ENCODE measurements at regions not wholly inside any gene's neighbourhood (a gene's known extent, or its start where the extent isn't known, plus 50 kb on each side); places are given as distances from the start of the nearest gene placed in this dataset.

DNA sequence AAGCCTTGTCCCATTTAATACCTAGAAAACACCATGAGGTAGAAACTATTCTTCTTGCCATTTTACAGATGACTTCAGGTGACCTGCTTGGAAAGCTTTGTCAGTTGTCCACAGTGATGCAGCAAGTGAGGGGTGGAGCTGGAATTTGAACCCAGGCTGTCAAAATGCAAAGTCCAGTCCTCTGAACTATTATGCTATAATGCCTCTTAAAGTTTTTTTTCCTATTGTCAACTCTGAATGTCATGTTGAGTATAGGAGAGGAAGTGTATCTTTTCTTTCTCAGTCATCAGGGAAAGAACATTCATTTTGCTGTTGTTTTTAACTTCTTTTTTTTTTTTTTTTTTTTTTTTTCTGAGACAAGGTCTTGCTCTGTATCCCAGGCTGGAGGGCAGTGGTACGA, 525.6 kb downstream of the XYLT1 start:
- Histone ChIP-seq H3K4me1 (ENCODE audit: insufficient read depth, low read length) (no peaks in the 10 kb centered on the region), H3K36me3 (ENCODE audit: insufficient read depth, low read length) (no peaks in the 10 kb centered on the region), H3K4me3 (ENCODE audit: insufficient read depth, low read length) (no peak overlapping the region), H3K79me2 (ENCODE audit: insufficient read depth, low read length) (no peaks in the 10 kb centered on the region), H3K27me3 (ENCODE audit: insufficient read depth, low read length) (no peaks in the 10 kb centered on the region), H3K27ac (ENCODE audit: low read depth, low read length) (no peak overlapping the region), H4K20me1 (ENCODE audit: insufficient read depth, low read length) (no peaks in the 10 kb centered on the region), H3K4me2 (ENCODE audit: insufficient read depth, low read length) (no peak overlapping the region), H3K9me3 (ENCODE audit: low read depth, low read length) (no peaks in the 10 kb centered on the region), H2AFZ (ENCODE audit: low read length) (no peak overlapping the region)
- TF ChIP-seq, protein P1, sequence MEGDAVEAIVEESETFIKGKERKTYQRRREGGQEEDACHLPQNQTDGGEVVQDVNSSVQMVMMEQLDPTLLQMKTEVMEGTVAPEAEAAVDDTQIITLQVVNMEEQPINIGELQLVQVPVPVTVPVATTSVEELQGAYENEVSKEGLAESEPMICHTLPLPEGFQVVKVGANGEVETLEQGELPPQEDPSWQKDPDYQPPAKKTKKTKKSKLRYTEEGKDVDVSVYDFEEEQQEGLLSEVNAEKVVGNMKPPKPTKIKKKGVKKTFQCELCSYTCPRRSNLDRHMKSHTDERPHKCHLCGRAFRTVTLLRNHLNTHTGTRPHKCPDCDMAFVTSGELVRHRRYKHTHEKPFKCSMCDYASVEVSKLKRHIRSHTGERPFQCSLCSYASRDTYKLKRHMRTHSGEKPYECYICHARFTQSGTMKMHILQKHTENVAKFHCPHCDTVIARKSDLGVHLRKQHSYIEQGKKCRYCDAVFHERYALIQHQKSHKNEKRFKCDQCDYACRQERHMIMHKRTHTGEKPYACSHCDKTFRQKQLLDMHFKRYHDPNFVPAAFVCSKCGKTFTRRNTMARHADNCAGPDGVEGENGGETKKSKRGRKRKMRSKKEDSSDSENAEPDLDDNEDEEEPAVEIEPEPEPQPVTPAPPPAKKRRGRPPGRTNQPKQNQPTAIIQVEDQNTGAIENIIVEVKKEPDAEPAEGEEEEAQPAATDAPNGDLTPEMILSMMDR (IDR thresholded peaks at IDR 0.05; ENCODE audit: extremely low read depth, low read depth, low read length), result no peak
- no peak for DNase-seq (ENCODE audit: insufficient read length, low spot score, missing footprints)

DNA sequence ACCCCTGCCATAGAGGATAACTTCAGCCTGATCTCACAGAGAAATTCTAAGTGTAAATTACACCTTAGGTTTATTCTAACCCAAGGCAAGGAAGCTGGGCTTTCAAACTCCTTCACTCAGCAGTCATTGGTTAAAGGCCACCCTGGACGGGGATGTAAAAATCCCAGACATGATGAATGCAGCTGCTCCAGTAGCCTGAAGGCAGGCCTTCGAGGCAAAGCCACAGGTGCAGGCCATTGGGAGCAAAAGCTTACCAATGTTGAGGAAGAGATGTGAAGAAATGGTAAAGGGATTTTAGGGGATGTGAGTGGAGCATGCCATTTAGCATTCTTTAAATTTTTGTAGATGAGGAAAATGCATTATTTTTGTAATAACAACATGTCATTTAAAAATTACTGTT, 514.4 kb downstream of the XYLT1 start:
- no peaks in the 10 kb centered on the region for H4K20me1 ChIP-seq (ENCODE audit: insufficient read depth, low read length)
- no peak overlapping the region for H3K4me2 ChIP-seq (ENCODE audit: insufficient read depth, low read length)
- no peaks in the 10 kb centered on the region for H3K4me1 ChIP-seq (ENCODE audit: insufficient read depth, low read length)
- no peaks in the 10 kb centered on the region for H3K79me2 ChIP-seq (ENCODE audit: insufficient read depth, low read length)
- DNase-seq (ENCODE audit: insufficient read length, low spot score, missing footprints), result no peak
- H3K4me3 ChIP-seq (ENCODE audit: insufficient read depth, low read length), result no peak overlapping the region
- no peaks in the 10 kb centered on the region for H3K36me3 ChIP-seq (ENCODE audit: insufficient read depth, low read length)
- no peaks in the 10 kb centered on the region for H3K9me3 ChIP-seq (ENCODE audit: low read depth, low read length)
- TF ChIP-seq, protein P1 (IDR thresholded peaks at IDR 0.05; ENCODE audit: extremely low read depth, low read depth, low read length), result no peak
- no peak overlapping the region for H2AFZ ChIP-seq (ENCODE audit: low read length)
- no peaks in the 10 kb centered on the region for H3K27me3 ChIP-seq (ENCODE audit: insufficient read depth, low read length)
- no peak overlapping the region for H3K27ac ChIP-seq (ENCODE audit: low read depth, low read length)

DNA sequence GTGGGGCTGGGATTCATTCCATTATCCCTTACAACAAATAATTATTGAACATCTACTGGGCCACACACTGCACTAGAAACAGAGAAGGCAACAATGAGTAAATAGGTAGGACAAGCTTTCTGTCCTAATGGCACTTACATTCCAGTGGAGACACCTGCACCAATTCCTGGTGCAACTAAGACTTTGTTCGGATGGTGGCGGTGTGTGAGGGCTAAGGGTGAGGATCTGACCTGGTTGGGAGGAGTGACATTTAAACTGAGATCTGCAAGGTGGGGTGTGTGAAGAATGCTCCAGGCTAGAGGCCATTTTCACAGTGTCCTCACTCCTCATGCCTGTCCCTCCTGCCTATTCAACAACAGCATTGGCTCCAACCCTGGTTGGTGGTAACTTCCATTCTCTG, 510.0 kb downstream of the XYLT1 start:
- Histone ChIP-seq H2AFZ (ENCODE audit: low read length) (no peak overlapping the region), H3K4me2 (ENCODE audit: insufficient read depth, low read length) (no peak overlapping the region), H3K4me3 (ENCODE audit: insufficient read depth, low read length) (no peak overlapping the region), H4K20me1 (ENCODE audit: insufficient read depth, low read length) (no peaks in the 10 kb centered on the region), H3K9me3 (ENCODE audit: low read depth, low read length) (no peaks in the 10 kb centered on the region), H3K79me2 (ENCODE audit: insufficient read depth, low read length) (no peaks in the 10 kb centered on the region), H3K27me3 (ENCODE audit: insufficient read depth, low read length) (no peaks in the 10 kb centered on the region), H3K27ac (ENCODE audit: low read depth, low read length) (no peak overlapping the region), H3K36me3 (ENCODE audit: insufficient read depth, low read length) (no peaks in the 10 kb centered on the region), H3K4me1 (ENCODE audit: insufficient read depth, low read length) (no peaks in the 10 kb centered on the region)
- no peak for DNase-seq (ENCODE audit: insufficient read length, low spot score, missing footprints)
- TF ChIP-seq, protein P1 (IDR thresholded peaks at IDR 0.05; ENCODE audit: extremely low read depth, low read depth, low read length), result no peak

DNA sequence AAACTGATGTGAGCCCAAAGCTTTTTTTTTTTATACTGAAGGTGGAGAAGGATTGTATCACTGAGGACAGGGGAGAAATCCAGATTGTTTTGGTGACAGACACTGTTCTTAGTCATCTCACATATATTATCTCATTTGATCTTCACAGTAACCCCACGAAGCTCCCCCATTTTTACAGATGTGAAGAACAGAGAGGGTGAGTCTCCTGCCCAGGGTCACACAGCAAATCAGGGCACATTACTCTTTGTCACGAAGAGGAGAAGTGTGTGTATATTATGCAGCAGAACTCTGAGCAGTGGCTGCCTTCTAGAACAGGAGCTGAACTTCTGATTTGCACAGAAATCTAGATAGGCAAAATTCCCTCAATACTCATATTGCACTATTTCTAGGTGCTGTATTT, 504.3 kb downstream of the XYLT1 start:
- Histone ChIP-seq H4K20me1 (ENCODE audit: insufficient read depth, low read length) (no peaks in the 10 kb centered on the region), H3K79me2 (ENCODE audit: insufficient read depth, low read length) (no peaks in the 10 kb centered on the region), H3K9me3 (ENCODE audit: low read depth, low read length) (no peaks in the 10 kb centered on the region), H2AFZ (ENCODE audit: low read length) (no peak overlapping the region), H3K4me3 (ENCODE audit: insufficient read depth, low read length) (no peak overlapping the region), H3K27ac (ENCODE audit: low read depth, low read length) (no peak overlapping the region), H3K36me3 (ENCODE audit: insufficient read depth, low read length) (no peaks in the 10 kb centered on the region), H3K4me1 (ENCODE audit: insufficient read depth, low read length) (no peaks in the 10 kb centered on the region), H3K4me2 (ENCODE audit: insufficient read depth, low read length) (no peak overlapping the region), H3K27me3 (ENCODE audit: insufficient read depth, low read length) (no peaks in the 10 kb centered on the region)
- TF ChIP-seq, protein P1 (IDR thresholded peaks at IDR 0.05; ENCODE audit: extremely low read depth, low read depth, low read length), result no peak
- no peak for DNase-seq (ENCODE audit: insufficient read length, low spot score, missing footprints)

Data from osteoblast (primary cell).